ENCODE measurements at regions not wholly inside any gene's neighbourhood (a gene's known extent, or its start where the extent isn't known, plus 50 kb on each side); places are given as distances from the start of the nearest gene placed in this dataset.

DNA sequence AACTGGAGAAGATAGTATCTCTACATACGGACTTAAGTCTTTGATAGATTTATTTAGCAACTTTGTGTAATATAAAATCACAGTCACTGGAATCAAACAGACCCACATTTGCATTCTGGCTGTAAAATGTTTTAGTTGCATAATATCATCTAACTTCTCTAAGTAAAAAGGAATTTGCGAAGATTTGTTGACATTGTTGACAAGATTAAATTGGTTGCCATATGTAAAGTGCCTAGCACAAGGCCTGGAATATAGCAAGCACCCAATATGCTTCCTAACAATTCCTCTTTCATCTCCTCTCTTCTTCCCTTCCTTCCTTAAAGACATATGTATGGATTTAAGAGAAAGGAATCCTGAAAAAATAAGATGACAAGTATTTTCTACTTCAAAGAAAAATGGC is 295.4 kb upstream of the PPFIA2 start (continued):
- TF ChIP-seq, protein P1, sequence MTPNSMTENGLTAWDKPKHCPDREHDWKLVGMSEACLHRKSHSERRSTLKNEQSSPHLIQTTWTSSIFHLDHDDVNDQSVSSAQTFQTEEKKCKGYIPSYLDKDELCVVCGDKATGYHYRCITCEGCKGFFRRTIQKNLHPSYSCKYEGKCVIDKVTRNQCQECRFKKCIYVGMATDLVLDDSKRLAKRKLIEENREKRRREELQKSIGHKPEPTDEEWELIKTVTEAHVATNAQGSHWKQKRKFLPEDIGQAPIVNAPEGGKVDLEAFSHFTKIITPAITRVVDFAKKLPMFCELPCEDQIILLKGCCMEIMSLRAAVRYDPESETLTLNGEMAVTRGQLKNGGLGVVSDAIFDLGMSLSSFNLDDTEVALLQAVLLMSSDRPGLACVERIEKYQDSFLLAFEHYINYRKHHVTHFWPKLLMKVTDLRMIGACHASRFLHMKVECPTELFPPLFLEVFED (CRISPR knock-in tag; conservative IDR thresholded peaks at IDR 0.05), result no peak
- TF ChIP-seq, protein P2, sequence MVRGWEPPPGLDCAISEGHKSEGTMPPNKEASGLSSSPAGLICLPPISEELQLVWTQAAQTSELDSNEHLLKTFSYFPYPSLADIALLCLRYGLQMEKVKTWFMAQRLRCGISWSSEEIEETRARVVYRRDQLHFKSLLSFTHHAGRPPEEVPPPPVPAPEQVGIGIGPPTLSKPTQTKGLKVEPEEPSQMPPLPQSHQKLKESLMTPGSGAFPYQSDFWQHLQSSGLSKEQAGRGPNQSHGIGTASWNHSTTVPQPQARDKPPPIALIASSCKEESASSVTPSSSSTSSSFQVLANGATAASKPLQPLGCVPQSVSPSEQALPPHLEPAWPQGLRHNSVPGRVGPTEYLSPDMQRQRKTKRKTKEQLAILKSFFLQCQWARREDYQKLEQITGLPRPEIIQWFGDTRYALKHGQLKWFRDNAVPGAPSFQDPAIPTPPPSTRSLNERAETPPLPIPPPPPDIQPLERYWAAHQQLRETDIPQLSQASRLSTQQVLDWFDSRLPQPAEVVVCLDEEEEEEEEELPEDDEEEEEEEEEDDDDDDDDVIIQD (CRISPR knock-in tag; IDR thresholded peaks at IDR 0.05), result no peak
- TF ChIP-seq, protein P3, sequence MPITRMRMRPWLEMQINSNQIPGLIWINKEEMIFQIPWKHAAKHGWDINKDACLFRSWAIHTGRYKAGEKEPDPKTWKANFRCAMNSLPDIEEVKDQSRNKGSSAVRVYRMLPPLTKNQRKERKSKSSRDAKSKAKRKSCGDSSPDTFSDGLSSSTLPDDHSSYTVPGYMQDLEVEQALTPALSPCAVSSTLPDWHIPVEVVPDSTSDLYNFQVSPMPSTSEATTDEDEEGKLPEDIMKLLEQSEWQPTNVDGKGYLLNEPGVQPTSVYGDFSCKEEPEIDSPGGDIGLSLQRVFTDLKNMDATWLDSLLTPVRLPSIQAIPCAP (CRISPR knock-in tag; IDR thresholded peaks at IDR 0.05; ENCODE audit: borderline replicate concordance), result no peak

DNA sequence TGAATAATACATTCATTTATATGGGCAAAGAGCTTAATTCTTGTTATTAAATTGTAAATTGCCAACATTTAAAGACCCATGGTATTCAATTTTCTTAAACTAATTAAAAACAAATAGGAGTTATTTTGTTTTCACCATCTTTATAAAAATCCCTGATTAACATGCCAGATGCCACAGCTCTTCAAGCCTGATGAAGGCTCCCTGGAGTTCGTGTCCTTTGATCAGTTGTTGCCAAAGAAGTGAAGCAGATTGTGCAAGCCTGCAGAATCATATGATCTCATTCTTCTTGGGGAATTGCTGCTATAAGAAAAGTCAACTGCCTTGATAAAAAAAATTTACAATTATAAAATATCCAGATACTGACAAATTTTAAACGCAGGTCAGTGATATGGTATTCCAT is 288.3 kb upstream of the PPFIA2 start:
- no peak for FAIRE-seq
- no TSS peak for BruUV-seq (replicated peaks)
- TF ChIP-seq ZNF766 (CRISPR knock-in tag; conservative IDR thresholded peaks at IDR 0.05) (no peak), ZNF57 (CRISPR knock-in tag; IDR thresholded peaks at IDR 0.05) (no peak), SREBF2 (CRISPR knock-in tag; IDR thresholded peaks at IDR 0.05) (no peak), NR2F6 (CRISPR knock-in tag; IDR thresholded peaks at IDR 0.05) (no peak), ZNF717 (CRISPR knock-in tag; IDR thresholded peaks at IDR 0.05) (no peak), ZNF121 (CRISPR knock-in tag; conservative IDR thresholded peaks at IDR 0.05) (no peak)
- TF ChIP-seq, protein P4, sequence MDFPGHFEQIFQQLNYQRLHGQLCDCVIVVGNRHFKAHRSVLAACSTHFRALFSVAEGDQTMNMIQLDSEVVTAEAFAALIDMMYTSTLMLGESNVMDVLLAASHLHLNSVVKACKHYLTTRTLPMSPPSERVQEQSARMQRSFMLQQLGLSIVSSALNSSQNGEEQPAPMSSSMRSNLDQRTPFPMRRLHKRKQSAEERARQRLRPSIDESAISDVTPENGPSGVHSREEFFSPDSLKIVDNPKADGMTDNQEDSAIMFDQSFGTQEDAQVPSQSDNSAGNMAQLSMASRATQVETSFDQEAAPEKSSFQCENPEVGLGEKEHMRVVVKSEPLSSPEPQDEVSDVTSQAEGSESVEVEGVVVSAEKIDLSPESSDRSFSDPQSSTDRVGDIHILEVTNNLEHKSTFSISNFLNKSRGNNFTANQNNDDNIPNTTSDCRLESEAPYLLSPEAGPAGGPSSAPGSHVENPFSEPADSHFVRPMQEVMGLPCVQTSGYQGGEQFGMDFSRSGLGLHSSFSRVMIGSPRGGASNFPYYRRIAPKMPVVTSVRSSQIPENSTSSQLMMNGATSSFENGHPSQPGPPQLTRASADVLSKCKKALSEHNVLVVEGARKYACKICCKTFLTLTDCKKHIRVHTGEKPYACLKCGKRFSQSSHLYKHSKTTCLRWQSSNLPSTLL (IDR thresholded peaks at IDR 0.05), result no peak
- TF ChIP-seq, protein P5, sequence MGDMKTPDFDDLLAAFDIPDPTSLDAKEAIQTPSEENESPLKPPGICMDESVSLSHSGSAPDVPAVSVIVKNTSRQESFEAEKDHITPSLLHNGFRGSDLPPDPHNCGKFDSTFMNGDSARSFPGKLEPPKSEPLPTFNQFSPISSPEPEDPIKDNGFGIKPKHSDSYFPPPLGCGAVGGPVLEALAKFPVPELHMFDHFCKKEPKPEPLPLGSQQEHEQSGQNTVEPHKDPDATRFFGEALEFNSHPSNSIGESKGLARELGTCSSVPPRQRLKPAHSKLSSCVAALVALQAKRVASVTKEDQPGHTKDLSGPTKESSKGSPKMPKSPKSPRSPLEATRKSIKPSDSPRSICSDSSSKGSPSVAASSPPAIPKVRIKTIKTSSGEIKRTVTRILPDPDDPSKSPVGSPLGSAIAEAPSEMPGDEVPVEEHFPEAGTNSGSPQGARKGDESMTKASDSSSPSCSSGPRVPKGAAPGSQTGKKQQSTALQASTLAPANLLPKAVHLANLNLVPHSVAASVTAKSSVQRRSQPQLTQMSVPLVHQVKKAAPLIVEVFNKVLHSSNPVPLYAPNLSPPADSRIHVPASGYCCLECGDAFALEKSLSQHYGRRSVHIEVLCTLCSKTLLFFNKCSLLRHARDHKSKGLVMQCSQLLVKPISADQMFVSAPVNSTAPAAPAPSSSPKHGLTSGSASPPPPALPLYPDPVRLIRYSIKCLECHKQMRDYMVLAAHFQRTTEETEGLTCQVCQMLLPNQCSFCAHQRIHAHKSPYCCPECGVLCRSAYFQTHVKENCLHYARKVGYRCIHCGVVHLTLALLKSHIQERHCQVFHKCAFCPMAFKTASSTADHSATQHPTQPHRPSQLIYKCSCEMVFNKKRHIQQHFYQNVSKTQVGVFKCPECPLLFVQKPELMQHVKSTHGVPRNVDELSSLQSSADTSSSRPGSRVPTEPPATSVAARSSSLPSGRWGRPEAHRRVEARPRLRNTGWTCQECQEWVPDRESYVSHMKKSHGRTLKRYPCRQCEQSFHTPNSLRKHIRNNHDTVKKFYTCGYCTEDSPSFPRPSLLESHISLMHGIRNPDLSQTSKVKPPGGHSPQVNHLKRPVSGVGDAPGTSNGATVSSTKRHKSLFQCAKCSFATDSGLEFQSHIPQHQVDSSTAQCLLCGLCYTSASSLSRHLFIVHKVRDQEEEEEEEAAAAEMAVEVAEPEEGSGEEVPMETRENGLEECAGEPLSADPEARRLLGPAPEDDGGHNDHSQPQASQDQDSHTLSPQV (IDR thresholded peaks at IDR 0.05), result no peak

More for the DNA sequence above, 288.3 kb upstream of the PPFIA2 start:
- ChIA-PET CTCF (ENCODE audit: low intra/inter-chr PET ratio) (no interaction called here), POLR2A (no interaction called here)
- intact Hi-C loops (cut with micrococcal nuclease), result no loop called here
- Histone ChIP-seq H3K4me2 (ENCODE audit: insufficient read depth, low read length) (no peak overlapping the region), H3K79me2 (ENCODE audit: control insufficient read depth, insufficient read depth, low read length) (no peaks in the 10 kb centered on the region), H3K9ac (ENCODE audit: insufficient read depth in 1 of 2, low read depth in 2 of 2, low read length in 2 of 2) (no peak overlapping the region), H3K36me3 (ENCODE audit: control insufficient read depth, insufficient read depth, low read length) (no peaks in the 10 kb centered on the region), H3K9me3 (replicated peaks; ENCODE audit: control insufficient read depth, insufficient read depth, low read depth, low read length) (no peaks in the 10 kb centered on the region), H4K20me1 (replicated peaks; ENCODE audit: control insufficient read depth, insufficient read depth, low read length) (no peaks in the 10 kb centered on the region), H3K27me3 (ENCODE audit: control insufficient read depth in 2 of 2, insufficient read depth in 2 of 2, low read length in 2 of 2) (no peaks in the 10 kb centered on the region), H3K4me1 (replicated peaks in 1 of 2; ENCODE audit: control insufficient read depth in 2 of 2, insufficient read depth in 2 of 2, low read length in 2 of 2) (no peaks in the 10 kb centered on the region), H3K27ac (ENCODE audit: extremely low read depth, low read depth, low read length) (no peak overlapping the region), H3K4me3 (no peak overlapping the region), H2AFZ (ENCODE audit: low read depth, low read length) (no peak overlapping the region), H3K9me1 (ENCODE audit: control insufficient read depth, insufficient read depth, low read length) (no peaks in the 10 kb centered on the region)
- WGBS (ENCODE audit: insufficient coverage, low coverage, missing lambda C conversion rate), result 0% methylated on average over 2 of the region's 2 CpGs
- ATAC-seq (no peak), DNase-seq (ENCODE audit: extremely low read depth in 1 of 4, low spot score in 3 of 4) (no peak)
- in situ Hi-C loops (cut with MboI), result no loop called here

Data from K562 (cell line).